ENCODE measurements at regions not wholly inside any gene's neighbourhood (a gene's known extent, or its start where the extent isn't known, plus 50 kb on each side); places are given as distances from the start of the nearest gene placed in this dataset.

DNA sequence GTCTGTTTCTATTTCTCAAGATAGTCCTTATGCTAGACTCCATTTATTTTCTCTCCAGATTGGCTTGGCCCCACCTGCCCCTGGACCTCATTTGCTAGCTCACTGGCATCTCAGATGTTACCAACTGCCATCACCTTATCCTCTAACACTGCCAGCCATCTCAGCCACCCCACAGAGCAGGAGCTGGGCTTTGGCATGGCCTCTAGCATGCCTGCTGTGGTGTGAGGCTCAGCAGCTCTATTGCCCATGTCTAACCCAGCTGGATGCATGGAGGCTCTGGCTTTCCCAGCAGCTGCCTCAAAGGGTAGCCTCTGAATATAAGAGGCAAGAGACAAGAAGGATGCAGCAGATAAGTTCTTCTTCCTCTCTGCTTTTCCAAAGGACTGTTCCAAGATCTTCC is 373.4 kb downstream of the TNS1 start:
- Histone ChIP-seq H3K36me3 (ENCODE audit: control insufficient read depth, insufficient read depth, low read length) (no peaks in the 10 kb centered on the region), H3K4me3 (ENCODE audit: low read length) (no peak overlapping the region), H3K27ac (ENCODE audit: low read length) (no peak overlapping the region), H3K4me1 (ENCODE audit: control insufficient read depth, insufficient read depth, low read length) (no peaks in the 10 kb centered on the region), H3K9me3 (ENCODE audit: control insufficient read depth, low read depth, low read length) (no peaks in the 10 kb centered on the region), H3K27me3 (ENCODE audit: control insufficient read depth, insufficient read depth, low read length) (peaks cover 6% of the 10 kb centered on the region)
- no peak for DNase-seq

DNA sequence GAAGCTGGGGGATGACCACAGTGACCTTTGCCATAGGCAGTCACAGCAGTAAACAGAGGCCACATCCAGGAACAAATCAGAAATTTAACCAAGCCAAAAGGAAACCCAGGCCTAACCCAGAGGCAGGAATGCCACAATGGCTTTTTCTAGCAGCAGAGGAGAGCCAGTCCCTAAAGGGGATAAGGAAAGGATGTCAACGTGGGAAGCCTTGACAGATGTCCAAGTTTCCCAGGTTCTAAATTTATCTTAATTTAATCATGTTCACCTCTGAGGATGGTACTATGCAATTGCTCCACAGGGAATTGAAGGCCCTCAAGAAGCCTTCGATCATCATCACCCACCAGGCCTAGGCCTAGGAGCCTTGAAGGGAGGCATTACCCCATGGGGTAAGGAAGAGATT is 374.7 kb downstream of the TNS1 start:
- H3K4me1 ChIP-seq (ENCODE audit: control insufficient read depth, insufficient read depth, low read length) = peaks cover 2% of the 10 kb centered on the region
- DNase-seq = no peak
- H3K27me3 ChIP-seq (ENCODE audit: control insufficient read depth, insufficient read depth, low read length) = peaks cover 5% of the 10 kb centered on the region
- no CpG with 5 or more reads among the region's 2 CpGs for WGBS (ENCODE audit: insufficient coverage, low lambda C conversion rate)
- H3K27ac ChIP-seq (ENCODE audit: low read length) = no peak overlapping the region
- no peak overlapping the region for H3K4me3 ChIP-seq (ENCODE audit: low read length)
- H3K36me3 ChIP-seq (ENCODE audit: control insufficient read depth, insufficient read depth, low read length) = no peaks in the 10 kb centered on the region
- no peaks in the 10 kb centered on the region for H3K9me3 ChIP-seq (ENCODE audit: control insufficient read depth, low read depth, low read length)

GRCh38 chr2:217626926-217627325 is 375.9 kb downstream of the TNS1 start:
- H3K4me1 ChIP-seq (ENCODE audit: control insufficient read depth, insufficient read depth, low read length) = peaks cover 8% of the 10 kb centered on the region
- H3K27ac ChIP-seq (ENCODE audit: low read length) = no peak overlapping the region
- WGBS (ENCODE audit: insufficient coverage, low lambda C conversion rate) = no CpG with 5 or more reads among the region's 5 CpGs

DNA sequence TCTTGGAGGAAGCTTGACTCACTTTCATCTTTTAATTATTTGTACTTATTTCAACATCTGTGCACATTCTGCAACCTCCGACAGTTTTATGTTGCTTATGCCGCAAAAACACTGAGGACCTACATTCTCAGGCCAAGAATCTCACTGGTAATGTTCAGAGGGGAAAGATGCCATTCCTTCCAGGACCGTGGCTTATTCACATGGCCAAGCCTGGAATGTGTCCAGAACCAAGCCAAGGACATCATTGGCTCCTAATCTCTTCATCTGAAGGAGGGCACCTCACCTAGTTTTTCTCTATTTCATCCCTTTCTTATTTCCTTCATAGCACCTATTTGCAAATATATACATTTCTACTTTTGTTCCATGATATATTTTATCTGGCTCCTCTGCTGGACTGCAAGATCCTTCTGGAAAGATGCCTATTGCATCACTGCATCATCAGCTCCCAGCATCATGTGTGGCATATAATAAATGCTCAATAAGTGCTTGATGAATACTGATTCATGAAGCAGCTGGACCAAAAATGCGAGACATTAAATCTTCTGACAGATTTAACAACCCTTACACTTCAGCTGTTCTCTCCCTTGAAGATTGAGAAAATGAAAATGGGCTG is 377.1 kb downstream of the TNS1 start:
- H3K4me1 ChIP-seq (ENCODE audit: control insufficient read depth, insufficient read depth, low read length) = peaks cover 15% of the 10 kb centered on the region
- H3K27ac ChIP-seq (ENCODE audit: low read length) = no peak overlapping the region
- H3K4me3 ChIP-seq (ENCODE audit: low read length) = no peak overlapping the region
- DNase-seq = no peak
- H3K36me3 ChIP-seq (ENCODE audit: control insufficient read depth, insufficient read depth, low read length) = no peaks in the 10 kb centered on the region
- WGBS (ENCODE audit: insufficient coverage, low lambda C conversion rate) = 100% methylated on average over 1 of the region's 4 CpGs
- H3K9me3 ChIP-seq (ENCODE audit: control insufficient read depth, low read depth, low read length) = no peaks in the 10 kb centered on the region
- no peaks in the 10 kb centered on the region for H3K27me3 ChIP-seq (ENCODE audit: control insufficient read depth, insufficient read depth, low read length)

More at GRCh38 chr2:217626926-217627325, 375.9 kb downstream of the TNS1 start:
- Histone ChIP-seq H3K9me3 (ENCODE audit: control insufficient read depth, low read depth, low read length) (no peaks in the 10 kb centered on the region), H3K27me3 (ENCODE audit: control insufficient read depth, insufficient read depth, low read length) (peaks cover 4% of the 10 kb centered on the region), H3K4me3 (ENCODE audit: low read length) (no peak overlapping the region), H3K36me3 (ENCODE audit: control insufficient read depth, insufficient read depth, low read length) (no peaks in the 10 kb centered on the region)
- no peak for DNase-seq

DNA sequence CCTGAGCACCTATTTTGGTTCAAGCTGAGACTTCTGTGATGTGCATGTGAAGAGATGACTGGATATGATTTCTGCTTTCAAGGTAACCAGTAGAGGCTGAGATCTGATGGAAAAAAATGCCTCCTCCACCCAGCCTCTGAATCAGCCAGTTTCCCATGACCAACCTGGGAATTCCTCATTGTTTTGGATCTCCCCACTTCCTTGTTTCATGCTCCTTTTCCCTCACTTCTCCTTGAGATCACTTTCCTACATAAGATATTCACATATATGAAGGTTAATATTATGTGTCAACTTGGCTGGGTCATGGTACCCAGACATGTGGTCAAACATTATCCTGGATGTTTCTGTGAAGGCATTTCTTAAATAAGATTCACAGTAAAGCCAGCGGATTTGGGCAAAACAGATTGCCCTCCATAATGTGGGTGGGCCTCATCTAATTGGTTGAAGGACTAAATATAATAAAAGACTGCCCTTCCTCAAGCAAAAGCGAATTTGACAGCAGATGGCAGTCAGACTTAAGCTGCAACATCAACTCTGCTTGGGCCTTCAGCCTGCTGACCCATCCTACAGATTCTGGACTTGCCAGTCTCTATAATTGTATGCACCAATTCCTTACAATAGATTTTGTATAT is 379.4 kb downstream of the TNS1 start:
- peak overlapping the region; percentile 65 for H3K27ac ChIP-seq (ENCODE audit: low read length)

DNA sequence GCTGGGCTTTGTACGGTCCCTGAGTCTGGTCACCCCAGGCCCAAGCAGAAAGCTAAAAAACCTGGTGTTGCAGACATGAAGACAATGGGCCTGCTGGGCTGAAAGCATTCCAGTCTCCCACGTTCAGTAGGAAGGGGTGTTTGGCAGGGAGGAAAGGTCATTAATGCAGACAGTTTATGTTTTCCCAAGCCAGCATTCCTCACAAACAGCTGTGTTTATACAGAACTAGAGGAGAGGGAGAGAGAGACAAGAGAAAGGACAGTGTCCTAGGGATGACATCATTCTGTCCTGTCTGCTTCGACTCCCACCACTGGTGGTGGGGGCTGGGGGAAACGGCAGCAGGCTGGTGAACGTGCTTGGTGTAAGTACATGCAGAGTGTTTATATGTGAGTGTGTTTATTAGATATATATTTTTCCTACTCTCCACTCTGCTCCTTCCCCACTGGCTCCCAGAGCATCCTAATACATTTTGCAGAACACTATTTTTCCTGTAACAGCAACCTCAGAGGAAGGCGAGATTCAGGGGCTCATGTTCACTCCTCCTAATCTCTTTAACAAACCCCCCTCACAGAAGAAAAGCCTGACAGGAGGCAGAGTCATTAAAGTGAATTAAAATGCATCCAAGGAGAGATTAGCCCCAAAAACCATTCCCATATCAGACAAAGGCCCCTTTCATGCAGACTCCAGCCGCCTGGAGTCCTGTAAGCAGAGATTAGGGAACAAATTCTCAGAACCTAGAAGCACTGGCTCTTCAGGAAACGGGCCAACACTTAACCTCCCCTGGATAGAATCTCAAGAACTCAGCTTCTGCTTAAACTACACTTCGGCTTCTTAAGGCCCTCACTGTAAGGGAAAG is 380.4 kb downstream of the TNS1 start:
- H3K4me1 ChIP-seq (ENCODE audit: control insufficient read depth, insufficient read depth, low read length) = peaks cover 17% of the 10 kb centered on the region
- peak overlapping the region; percentile 65 for H3K27ac ChIP-seq (ENCODE audit: low read length)
- no peaks in the 10 kb centered on the region for H3K27me3 ChIP-seq (ENCODE audit: control insufficient read depth, insufficient read depth, low read length)
- H3K4me3 ChIP-seq (ENCODE audit: low read length) = no peak overlapping the region
- no CpG with 5 or more reads among the region's 9 CpGs for WGBS (ENCODE audit: insufficient coverage, low lambda C conversion rate)
- H3K9me3 ChIP-seq (ENCODE audit: control insufficient read depth, low read depth, low read length) = no peaks in the 10 kb centered on the region
- peak; percentile 76 to 81 for DNase-seq
- no peaks in the 10 kb centered on the region for H3K36me3 ChIP-seq (ENCODE audit: control insufficient read depth, insufficient read depth, low read length)

More for the DNA sequence above, 379.4 kb downstream of the TNS1 start:
- H3K4me3 ChIP-seq (ENCODE audit: low read length) = no peak overlapping the region
- H3K27me3 ChIP-seq (ENCODE audit: control insufficient read depth, insufficient read depth, low read length) = no peaks in the 10 kb centered on the region
- no peaks in the 10 kb centered on the region for H3K9me3 ChIP-seq (ENCODE audit: control insufficient read depth, low read depth, low read length)
- H3K36me3 ChIP-seq (ENCODE audit: control insufficient read depth, insufficient read depth, low read length) = no peaks in the 10 kb centered on the region
- DNase-seq = no peak
- no CpG with 5 or more reads among the region's 2 CpGs for WGBS (ENCODE audit: insufficient coverage, low lambda C conversion rate)
- peaks cover 15% of the 10 kb centered on the region for H3K4me1 ChIP-seq (ENCODE audit: control insufficient read depth, insufficient read depth, low read length)

DNA sequence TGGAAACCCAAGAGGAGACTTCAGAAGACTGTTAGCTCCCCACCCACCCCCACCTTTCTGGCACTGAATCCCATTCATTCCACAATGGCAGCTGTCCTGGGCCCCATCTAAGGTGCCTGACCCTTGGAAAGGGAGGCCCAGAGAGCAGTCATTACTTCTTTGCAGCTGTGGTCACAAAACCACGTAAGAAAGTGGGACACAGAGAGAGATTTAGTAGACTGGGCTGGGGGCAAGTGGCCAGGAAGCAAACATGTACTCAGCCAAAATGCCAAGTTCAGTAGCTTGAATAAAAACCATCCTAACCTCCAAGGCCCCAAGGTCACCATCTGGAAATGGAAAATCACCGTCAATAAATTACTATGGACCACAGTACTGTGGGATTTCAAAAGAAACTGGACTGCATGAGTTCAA is 381.4 kb downstream of the TNS1 start:
- WGBS (ENCODE audit: insufficient coverage, low lambda C conversion rate) = no CpG with 5 or more reads among the region's 2 CpGs
- H3K36me3 ChIP-seq (ENCODE audit: control insufficient read depth, insufficient read depth, low read length) = no peaks in the 10 kb centered on the region
- no peaks in the 10 kb centered on the region for H3K27me3 ChIP-seq (ENCODE audit: control insufficient read depth, insufficient read depth, low read length)
- no peak for DNase-seq
- peaks cover 18% of the 10 kb centered on the region for H3K4me1 ChIP-seq (ENCODE audit: control insufficient read depth, insufficient read depth, low read length)
- no peak overlapping the region for H3K4me3 ChIP-seq (ENCODE audit: low read length)
- H3K9me3 ChIP-seq (ENCODE audit: control insufficient read depth, low read depth, low read length) = no peaks in the 10 kb centered on the region
- H3K27ac ChIP-seq (ENCODE audit: low read length) = peak overlapping the region; percentile 65

DNA sequence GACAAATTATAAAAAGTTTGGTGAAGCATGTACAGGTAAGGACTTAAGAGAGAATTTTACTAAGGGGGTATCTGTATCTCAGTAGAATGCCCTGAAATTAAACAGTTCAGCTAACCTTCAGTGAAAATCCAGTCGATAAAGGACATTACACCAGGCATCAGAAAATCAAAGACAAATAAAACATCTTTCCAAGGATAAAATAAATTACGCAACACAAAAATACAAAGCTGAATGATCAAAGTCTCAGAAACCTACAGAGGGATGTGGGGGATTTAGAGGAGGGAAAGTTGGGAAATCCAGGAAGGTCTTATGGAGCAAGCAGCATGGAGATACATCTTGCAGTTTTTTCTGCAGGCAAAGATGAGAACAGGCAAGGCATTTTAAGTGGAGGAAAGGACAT is 384.1 kb downstream of the TNS1 start:
- Histone ChIP-seq H3K4me3 (ENCODE audit: low read length) (no peak overlapping the region), H3K27ac (ENCODE audit: low read length) (no peak overlapping the region), H3K36me3 (ENCODE audit: control insufficient read depth, insufficient read depth, low read length) (no peaks in the 10 kb centered on the region), H3K27me3 (ENCODE audit: control insufficient read depth, insufficient read depth, low read length) (no peaks in the 10 kb centered on the region), H3K9me3 (ENCODE audit: control insufficient read depth, low read depth, low read length) (no peaks in the 10 kb centered on the region), H3K4me1 (ENCODE audit: control insufficient read depth, insufficient read depth, low read length) (peaks cover 18% of the 10 kb centered on the region)
- no peak for DNase-seq
- no CpG with 5 or more reads among the region's 2 CpGs for WGBS (ENCODE audit: insufficient coverage, low lambda C conversion rate)

GRCh38 chr2:217617616-217618022 is 385.2 kb downstream of the TNS1 start:
- no peaks in the 10 kb centered on the region for H3K27me3 ChIP-seq (ENCODE audit: control insufficient read depth, insufficient read depth, low read length)
- no peak overlapping the region for H3K27ac ChIP-seq (ENCODE audit: low read length)
- no peak overlapping the region for H3K4me3 ChIP-seq (ENCODE audit: low read length)
- H3K4me1 ChIP-seq (ENCODE audit: control insufficient read depth, insufficient read depth, low read length) = peaks cover 11% of the 10 kb centered on the region
- no peaks in the 10 kb centered on the region for H3K36me3 ChIP-seq (ENCODE audit: control insufficient read depth, insufficient read depth, low read length)
- DNase-seq = no peak
- WGBS (ENCODE audit: insufficient coverage, low lambda C conversion rate) = no CpG with 5 or more reads among the region's 8 CpGs
- H3K9me3 ChIP-seq (ENCODE audit: control insufficient read depth, low read depth, low read length) = no peaks in the 10 kb centered on the region

DNA sequence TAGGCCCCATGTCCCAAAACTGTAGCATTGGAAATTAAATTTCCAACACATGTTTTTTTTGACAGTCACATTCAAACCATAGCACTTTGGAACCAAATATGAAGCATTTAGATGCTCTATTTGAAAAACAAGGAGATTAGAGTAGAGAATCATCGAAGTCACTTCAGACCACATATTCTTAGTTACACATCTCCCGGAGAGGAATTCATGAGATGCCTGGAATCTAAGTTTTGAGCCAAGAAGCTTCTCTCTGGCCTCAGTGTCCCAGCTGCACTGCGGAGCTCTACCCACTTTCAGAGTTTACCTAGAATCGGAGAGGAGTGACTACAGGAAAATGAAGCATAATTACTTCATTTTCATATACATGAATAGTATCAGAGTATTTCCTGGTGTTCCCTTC is 385.9 kb downstream of the TNS1 start:
- no peak overlapping the region for H3K27ac ChIP-seq (ENCODE audit: low read length)
- H3K36me3 ChIP-seq (ENCODE audit: control insufficient read depth, insufficient read depth, low read length) = no peaks in the 10 kb centered on the region

More for the DNA sequence above, 385.9 kb downstream of the TNS1 start:
- Histone ChIP-seq H3K4me3 (ENCODE audit: low read length) (no peak overlapping the region), H3K4me1 (ENCODE audit: control insufficient read depth, insufficient read depth, low read length) (peaks cover 10% of the 10 kb centered on the region), H3K27me3 (ENCODE audit: control insufficient read depth, insufficient read depth, low read length) (no peaks in the 10 kb centered on the region), H3K9me3 (ENCODE audit: control insufficient read depth, low read depth, low read length) (no peaks in the 10 kb centered on the region)
- 100% methylated on average over 1 of the region's 4 CpGs for WGBS (ENCODE audit: insufficient coverage, low lambda C conversion rate)
- no peak for DNase-seq

Data from large intestine (tissue), 3 donors.